Glutamatergic neuron (in vitro differentiated cells): ENCODE measurements at regions not wholly inside any gene's neighbourhood (a gene's known extent, or its start where the extent isn't known, plus 50 kb on each side); places are given as distances from the start of the nearest gene placed in this dataset.

Source experiments
- DNase-seq: peaks from one replicate; pipeline ENCODE4 v3.0.0; 2022
- H3K27ac Mint-ChIP-seq: one replicate; pipeline ENCODE4 v1.8.0; 2020; ENCODE audit warnings: mild to moderate bottlenecking, mixed read lengths, inconsistent platforms; ENCODE audit not compliant: unreplicated experiment
- H3K27me3 Mint-ChIP-seq: one replicate; pipeline ENCODE4 v1.8.0; 2020; ENCODE audit warnings: mild to moderate bottlenecking, moderate library complexity, mixed read lengths, inconsistent platforms; ENCODE audit not compliant: unreplicated experiment
- H3K36me3 Mint-ChIP-seq: one replicate; pipeline ENCODE4 v1.8.0; 2020; ENCODE audit warnings: mild to moderate bottlenecking, mixed read lengths, inconsistent platforms; ENCODE audit not compliant: unreplicated experiment
- H3K4me1 Mint-ChIP-seq: one replicate; pipeline ENCODE4 v1.8.0; 2020; ENCODE audit warnings: mild to moderate bottlenecking, low read depth, mixed read lengths, inconsistent platforms; ENCODE audit not compliant: unreplicated experiment
- H3K4me3 Mint-ChIP-seq: one replicate; pipeline ENCODE4 v1.8.0; 2020; ENCODE audit warnings: mild to moderate bottlenecking, mixed read lengths, inconsistent platforms; ENCODE audit not compliant: unreplicated experiment
- H3K9me3 Mint-ChIP-seq: one replicate; pipeline ENCODE4 v1.8.0; 2020; ENCODE audit warnings: mild to moderate bottlenecking, moderate library complexity, mixed read lengths, inconsistent platforms; ENCODE audit not compliant: unreplicated experiment
- CTCF ChIP-seq: fragments of 200-600 bp; sonication (generic); IDR thresholded peaks from one replicate; pipeline ENCODE4 v1.5.0; 2021; ENCODE audit not compliant: partially characterized antibody, unreplicated experiment

DNA sequence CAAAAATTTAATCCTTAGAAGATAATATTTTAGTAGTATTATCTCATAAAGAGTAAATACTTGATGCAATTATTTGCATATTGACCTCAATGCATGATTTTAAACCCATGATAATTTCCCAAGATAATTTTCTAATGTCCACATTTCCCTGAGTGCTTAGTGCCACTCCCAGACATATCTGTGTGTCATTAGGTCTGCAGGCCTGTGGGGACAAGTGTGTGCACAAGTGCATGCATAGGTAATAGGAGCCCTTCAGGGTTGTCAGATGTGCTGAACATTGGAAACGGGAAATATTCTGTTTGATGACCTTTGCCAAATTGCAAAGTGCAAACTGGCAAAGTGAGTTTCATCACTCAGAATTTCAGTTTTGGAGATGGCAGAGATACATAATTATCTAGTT is 369.9 kb downstream of the KLF5 start:
- Mint-ChIP-seq H3K36me3 (no peaks in the 10 kb centered on the region), H3K27me3 (no peaks in the 10 kb centered on the region), H3K9me3 (no peaks in the 10 kb centered on the region), H3K4me1 (no peaks in the 10 kb centered on the region), H3K27ac (no peak overlapping the region), H3K4me3 (no peak overlapping the region)
- TF ChIP-seq CTCF: no peak
- DNase-seq: no peak

DNA sequence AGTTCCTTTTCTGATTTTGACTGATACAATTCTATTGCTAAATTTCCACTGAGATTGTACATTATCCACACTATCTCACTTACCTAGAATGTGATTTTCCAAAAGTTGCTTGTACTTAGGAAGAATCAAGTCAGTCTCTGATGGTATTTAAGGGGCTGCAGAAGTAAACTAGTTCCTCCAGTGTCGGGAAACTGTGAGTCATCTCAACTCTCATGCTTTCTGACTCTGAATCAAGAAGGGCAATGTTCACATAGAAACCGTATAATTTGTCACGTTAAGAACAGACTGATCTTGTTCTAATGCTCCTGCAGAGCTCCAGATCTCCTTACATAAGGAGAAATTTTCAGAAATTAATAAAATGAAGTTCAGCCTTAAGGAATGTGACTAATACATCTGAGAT is 369.3 kb downstream of the KLF5 start:
- Mint-ChIP-seq H3K36me3 (no peaks in the 10 kb centered on the region), H3K9me3 (no peaks in the 10 kb centered on the region), H3K27me3 (no peaks in the 10 kb centered on the region), H3K27ac (no peak overlapping the region), H3K4me1 (no peaks in the 10 kb centered on the region), H3K4me3 (no peak overlapping the region)
- no peak for DNase-seq
- TF ChIP-seq CTCF: no peak

GRCh38 chr13:73422973-73423372 is 364.2 kb downstream of the KLF5 start:
- Mint-ChIP-seq H3K36me3 (no peaks in the 10 kb centered on the region), H3K27ac (no peak overlapping the region), H3K4me1 (no peaks in the 10 kb centered on the region), H3K27me3 (no peaks in the 10 kb centered on the region), H3K9me3 (no peaks in the 10 kb centered on the region), H3K4me3 (no peak overlapping the region)
- no peak for DNase-seq
- TF ChIP-seq CTCF: no peak

DNA sequence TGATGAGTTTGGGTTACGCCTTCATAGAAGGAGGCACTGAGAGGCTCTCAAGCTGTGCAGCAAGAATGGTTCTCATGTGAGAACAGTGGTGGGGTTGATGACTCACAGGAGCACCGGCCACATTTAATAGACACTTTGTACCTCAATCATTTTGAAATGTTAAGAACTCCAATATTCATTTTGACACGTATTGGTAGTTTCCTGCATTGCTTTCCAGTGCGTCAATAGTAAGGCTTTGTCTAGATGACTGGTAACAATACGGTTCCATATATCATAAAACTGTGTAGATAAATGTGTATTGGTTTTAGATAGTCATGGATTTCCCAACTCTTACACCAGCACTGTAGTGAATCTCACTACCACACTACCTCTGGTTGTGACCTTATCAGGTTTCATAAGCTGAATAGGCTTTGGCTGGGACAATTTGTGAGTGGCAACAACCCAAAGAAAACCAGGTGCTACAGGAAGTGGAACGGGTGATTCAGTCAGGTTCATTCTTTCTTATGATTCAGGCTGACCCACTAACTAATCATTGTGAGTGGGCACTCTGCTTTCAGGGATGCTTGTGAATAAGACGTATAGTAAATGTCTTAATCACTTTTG is 362.6 kb downstream of the KLF5 start:
- no peak overlapping the region for H3K27ac Mint-ChIP-seq
- no peaks in the 10 kb centered on the region for H3K9me3 Mint-ChIP-seq
- no peak for DNase-seq
- H3K4me1 Mint-ChIP-seq: no peaks in the 10 kb centered on the region
- H3K36me3 Mint-ChIP-seq: no peaks in the 10 kb centered on the region
- H3K4me3 Mint-ChIP-seq: no peak overlapping the region
- no peaks in the 10 kb centered on the region for H3K27me3 Mint-ChIP-seq
- TF ChIP-seq CTCF: no peak

DNA sequence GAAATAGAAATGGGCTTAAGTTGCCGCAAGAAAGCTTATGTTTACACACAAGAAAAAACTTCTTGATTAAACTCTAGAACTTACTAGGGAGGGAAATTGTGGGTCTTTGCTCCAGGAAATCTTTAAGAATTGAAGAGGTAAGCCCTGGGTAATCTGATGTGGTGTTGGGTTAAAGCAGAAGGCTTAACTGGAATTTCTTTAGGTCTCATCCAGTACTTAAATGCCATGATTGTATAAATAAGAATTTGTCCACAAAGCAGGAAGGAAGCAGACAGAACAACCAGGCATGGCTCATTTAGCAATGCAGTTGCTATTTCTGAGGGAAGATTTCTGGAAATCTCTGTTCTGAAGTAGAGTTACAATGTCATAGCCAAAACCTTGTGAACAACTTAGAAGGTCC is 360.4 kb downstream of the KLF5 start:
- DNase-seq: no peak

More for the DNA sequence above, 360.4 kb downstream of the KLF5 start:
- Mint-ChIP-seq H3K9me3 (no peaks in the 10 kb centered on the region), H3K4me3 (no peak overlapping the region), H3K27ac (no peak overlapping the region), H3K27me3 (no peaks in the 10 kb centered on the region), H3K4me1 (no peaks in the 10 kb centered on the region), H3K36me3 (no peaks in the 10 kb centered on the region)
- TF ChIP-seq CTCF: no peak
